Loucy (cell line): ENCODE measurements at regions not wholly inside any gene's neighbourhood (a gene's known extent, or its start where the extent isn't known, plus 50 kb on each side); places are given as distances from the start of the nearest gene placed in this dataset.

Experiments used
- EZH2phosphoT487 ChIP-seq: fragments of 200-600 bp; IDR thresholded peaks from 2 replicates; pipeline ENCODE4 v1.6.1; 2018; ENCODE audit warnings: antibody characterized with exemption, mild to moderate bottlenecking, moderate library complexity, borderline replicate concordance
- TF ChIP-seq, protein P1 (sequence below): fragments of 200-600 bp; sonication (generic); conservative IDR thresholded peaks from 2 replicates; pipeline ENCODE4 v1.5.1; 2014; ENCODE audit warnings: mild to moderate bottlenecking, antibody characterized with exemption, low read length

DNA sequence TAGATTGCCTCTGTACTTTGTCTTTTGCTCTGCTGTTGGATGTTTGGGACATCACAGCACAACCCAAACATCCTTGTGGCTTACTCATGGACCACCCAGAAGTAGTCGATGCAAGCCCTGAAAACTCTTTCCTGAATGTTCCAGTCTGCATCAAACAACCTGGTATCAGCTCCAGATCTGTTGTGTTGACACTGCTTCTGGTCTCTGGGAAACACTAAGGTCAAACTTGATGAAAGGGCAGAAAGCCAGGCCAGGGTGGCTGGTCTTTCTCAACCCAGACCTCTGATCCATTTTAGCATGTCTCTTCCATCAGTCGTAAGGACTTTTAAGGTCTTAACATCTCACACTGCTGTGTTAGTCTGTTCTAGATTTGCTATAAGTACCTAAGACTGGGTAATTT lies 265.7 kb downstream of the ZNF536 start:
- TF ChIP-seq, protein P1, sequence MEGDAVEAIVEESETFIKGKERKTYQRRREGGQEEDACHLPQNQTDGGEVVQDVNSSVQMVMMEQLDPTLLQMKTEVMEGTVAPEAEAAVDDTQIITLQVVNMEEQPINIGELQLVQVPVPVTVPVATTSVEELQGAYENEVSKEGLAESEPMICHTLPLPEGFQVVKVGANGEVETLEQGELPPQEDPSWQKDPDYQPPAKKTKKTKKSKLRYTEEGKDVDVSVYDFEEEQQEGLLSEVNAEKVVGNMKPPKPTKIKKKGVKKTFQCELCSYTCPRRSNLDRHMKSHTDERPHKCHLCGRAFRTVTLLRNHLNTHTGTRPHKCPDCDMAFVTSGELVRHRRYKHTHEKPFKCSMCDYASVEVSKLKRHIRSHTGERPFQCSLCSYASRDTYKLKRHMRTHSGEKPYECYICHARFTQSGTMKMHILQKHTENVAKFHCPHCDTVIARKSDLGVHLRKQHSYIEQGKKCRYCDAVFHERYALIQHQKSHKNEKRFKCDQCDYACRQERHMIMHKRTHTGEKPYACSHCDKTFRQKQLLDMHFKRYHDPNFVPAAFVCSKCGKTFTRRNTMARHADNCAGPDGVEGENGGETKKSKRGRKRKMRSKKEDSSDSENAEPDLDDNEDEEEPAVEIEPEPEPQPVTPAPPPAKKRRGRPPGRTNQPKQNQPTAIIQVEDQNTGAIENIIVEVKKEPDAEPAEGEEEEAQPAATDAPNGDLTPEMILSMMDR: no peak
- TF ChIP-seq EZH2phosphoT487: no peak
